ENCODE measurements at regions not wholly inside any gene's neighbourhood (a gene's known extent, or its start where the extent isn't known, plus 50 kb on each side); places are given as distances from the start of the nearest gene placed in this dataset.

DNA sequence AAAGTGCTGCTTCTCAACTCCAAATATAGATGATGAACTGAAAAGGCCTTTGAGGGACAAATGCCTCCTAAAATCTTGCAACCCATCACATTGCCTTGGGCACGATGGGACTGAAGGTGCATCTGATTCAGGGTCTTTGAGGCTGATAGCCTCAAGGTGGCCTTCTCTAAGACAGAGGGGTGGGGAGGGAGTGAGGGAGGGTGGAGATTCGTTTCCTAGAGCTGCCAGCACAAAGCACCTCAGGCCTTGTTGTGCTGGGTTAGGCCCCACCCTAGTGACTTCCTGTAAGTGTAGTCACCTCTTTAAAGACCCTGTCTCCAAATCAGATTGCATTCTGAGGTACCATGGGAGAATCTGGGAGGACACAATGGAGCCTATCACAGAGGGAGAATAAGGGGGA, 57.1 kb downstream of the BARX1 start:
- no peak for ATAC-seq
- TF ChIP-seq ZNF70 (CRISPR knock-in tag; IDR thresholded peaks at IDR 0.05) (no peak), ARNTL (CRISPR knock-in tag; IDR thresholded peaks at IDR 0.05; ENCODE audit: borderline replicate concordance, low read depth) (no peak), SNAI2 (CRISPR knock-in tag; IDR thresholded peaks at IDR 0.05) (no peak), ZNF8 (CRISPR knock-in tag; IDR thresholded peaks at IDR 0.05) (no peak), RARB (CRISPR knock-in tag; IDR thresholded peaks at IDR 0.05) (no peak), ZFP3 (CRISPR knock-in tag; IDR thresholded peaks at IDR 0.05) (no peak), ZC3H10 (CRISPR knock-in tag; IDR thresholded peaks at IDR 0.05) (no peak), TOX (CRISPR knock-in tag; IDR thresholded peaks at IDR 0.05; ENCODE audit: borderline replicate concordance) (no peak), ISL1 (CRISPR knock-in tag; IDR thresholded peaks at IDR 0.05) (no peak), OSR1 (CRISPR knock-in tag; IDR thresholded peaks at IDR 0.05) (no peak), GLIS3 (CRISPR knock-in tag; IDR thresholded peaks at IDR 0.05) (no peak), TCF4 (CRISPR knock-in tag; IDR thresholded peaks at IDR 0.05; ENCODE audit: borderline replicate concordance) (no peak), ESRRG (CRISPR knock-in tag; IDR thresholded peaks at IDR 0.05) (no peak), PPARA (CRISPR knock-in tag; IDR thresholded peaks at IDR 0.05; ENCODE audit: borderline replicate concordance) (no peak)
- TF ChIP-seq, protein P1, sequence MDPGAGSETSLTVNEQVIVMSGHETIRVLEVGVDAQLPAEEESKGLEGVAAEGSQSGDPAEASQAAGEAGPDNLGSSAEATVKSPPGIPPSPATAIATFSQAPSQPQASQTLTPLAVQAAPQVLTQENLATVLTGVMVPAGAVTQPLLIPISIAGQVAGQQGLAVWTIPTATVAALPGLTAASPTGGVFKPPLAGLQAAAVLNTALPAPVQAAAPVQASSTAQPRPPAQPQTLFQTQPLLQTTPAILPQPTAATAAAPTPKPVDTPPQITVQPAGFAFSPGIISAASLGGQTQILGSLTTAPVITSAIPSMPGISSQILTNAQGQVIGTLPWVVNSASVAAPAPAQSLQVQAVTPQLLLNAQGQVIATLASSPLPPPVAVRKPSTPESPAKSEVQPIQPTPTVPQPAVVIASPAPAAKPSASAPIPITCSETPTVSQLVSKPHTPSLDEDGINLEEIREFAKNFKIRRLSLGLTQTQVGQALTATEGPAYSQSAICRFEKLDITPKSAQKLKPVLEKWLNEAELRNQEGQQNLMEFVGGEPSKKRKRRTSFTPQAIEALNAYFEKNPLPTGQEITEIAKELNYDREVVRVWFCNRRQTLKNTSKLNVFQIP (CRISPR knock-in tag; IDR thresholded peaks at IDR 0.05; ENCODE audit: borderline replicate concordance, low read depth) = no peak
- TF ChIP-seq, protein P2, sequence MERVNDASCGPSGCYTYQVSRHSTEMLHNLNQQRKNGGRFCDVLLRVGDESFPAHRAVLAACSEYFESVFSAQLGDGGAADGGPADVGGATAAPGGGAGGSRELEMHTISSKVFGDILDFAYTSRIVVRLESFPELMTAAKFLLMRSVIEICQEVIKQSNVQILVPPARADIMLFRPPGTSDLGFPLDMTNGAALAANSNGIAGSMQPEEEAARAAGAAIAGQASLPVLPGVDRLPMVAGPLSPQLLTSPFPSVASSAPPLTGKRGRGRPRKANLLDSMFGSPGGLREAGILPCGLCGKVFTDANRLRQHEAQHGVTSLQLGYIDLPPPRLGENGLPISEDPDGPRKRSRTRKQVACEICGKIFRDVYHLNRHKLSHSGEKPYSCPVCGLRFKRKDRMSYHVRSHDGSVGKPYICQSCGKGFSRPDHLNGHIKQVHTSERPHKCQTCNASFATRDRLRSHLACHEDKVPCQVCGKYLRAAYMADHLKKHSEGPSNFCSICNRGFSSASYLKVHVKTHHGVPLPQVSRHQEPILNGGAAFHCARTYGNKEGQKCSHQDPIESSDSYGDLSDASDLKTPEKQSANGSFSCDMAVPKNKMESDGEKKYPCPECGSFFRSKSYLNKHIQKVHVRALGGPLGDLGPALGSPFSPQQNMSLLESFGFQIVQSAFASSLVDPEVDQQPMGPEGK (CRISPR knock-in tag; IDR thresholded peaks at IDR 0.05; ENCODE audit: borderline replicate concordance) = no peak
- TF ChIP-seq, protein P3, sequence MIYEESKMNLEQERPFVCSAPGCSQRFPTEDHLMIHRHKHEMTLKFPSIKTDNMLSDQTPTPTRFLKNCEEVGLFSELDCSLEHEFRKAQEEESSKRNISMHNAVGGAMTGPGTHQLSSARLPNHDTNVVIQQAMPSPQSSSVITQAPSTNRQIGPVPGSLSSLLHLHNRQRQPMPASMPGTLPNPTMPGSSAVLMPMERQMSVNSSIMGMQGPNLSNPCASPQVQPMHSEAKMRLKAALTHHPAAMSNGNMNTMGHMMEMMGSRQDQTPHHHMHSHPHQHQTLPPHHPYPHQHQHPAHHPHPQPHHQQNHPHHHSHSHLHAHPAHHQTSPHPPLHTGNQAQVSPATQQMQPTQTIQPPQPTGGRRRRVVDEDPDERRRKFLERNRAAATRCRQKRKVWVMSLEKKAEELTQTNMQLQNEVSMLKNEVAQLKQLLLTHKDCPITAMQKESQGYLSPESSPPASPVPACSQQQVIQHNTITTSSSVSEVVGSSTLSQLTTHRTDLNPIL (CRISPR knock-in tag; IDR thresholded peaks at IDR 0.05; ENCODE audit: low read depth) = no peak
- TF ChIP-seq, protein P4, sequence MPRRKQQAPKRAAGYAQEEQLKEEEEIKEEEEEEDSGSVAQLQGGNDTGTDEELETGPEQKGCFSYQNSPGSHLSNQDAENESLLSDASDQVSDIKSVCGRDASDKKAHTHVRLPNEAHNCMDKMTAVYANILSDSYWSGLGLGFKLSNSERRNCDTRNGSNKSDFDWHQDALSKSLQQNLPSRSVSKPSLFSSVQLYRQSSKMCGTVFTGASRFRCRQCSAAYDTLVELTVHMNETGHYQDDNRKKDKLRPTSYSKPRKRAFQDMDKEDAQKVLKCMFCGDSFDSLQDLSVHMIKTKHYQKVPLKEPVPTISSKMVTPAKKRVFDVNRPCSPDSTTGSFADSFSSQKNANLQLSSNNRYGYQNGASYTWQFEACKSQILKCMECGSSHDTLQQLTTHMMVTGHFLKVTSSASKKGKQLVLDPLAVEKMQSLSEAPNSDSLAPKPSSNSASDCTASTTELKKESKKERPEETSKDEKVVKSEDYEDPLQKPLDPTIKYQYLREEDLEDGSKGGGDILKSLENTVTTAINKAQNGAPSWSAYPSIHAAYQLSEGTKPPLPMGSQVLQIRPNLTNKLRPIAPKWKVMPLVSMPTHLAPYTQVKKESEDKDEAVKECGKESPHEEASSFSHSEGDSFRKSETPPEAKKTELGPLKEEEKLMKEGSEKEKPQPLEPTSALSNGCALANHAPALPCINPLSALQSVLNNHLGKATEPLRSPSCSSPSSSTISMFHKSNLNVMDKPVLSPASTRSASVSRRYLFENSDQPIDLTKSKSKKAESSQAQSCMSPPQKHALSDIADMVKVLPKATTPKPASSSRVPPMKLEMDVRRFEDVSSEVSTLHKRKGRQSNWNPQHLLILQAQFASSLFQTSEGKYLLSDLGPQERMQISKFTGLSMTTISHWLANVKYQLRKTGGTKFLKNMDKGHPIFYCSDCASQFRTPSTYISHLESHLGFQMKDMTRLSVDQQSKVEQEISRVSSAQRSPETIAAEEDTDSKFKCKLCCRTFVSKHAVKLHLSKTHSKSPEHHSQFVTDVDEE (CRISPR knock-in tag; IDR thresholded peaks at IDR 0.05) = no peak
- TF ChIP-seq, protein P5, sequence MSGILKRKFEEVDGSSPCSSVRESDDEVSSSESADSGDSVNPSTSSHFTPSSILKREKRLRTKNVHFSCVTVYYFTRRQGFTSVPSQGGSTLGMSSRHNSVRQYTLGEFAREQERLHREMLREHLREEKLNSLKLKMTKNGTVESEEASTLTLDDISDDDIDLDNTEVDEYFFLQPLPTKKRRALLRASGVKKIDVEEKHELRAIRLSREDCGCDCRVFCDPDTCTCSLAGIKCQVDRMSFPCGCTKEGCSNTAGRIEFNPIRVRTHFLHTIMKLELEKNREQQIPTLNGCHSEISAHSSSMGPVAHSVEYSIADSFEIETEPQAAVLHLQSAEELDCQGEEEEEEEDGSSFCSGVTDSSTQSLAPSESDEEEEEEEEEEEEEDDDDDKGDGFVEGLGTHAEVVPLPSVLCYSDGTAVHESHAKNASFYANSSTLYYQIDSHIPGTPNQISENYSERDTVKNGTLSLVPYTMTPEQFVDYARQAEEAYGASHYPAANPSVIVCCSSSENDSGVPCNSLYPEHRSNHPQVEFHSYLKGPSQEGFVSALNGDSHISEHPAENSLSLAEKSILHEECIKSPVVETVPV (CRISPR knock-in tag; IDR thresholded peaks at IDR 0.05) = no peak

DNA sequence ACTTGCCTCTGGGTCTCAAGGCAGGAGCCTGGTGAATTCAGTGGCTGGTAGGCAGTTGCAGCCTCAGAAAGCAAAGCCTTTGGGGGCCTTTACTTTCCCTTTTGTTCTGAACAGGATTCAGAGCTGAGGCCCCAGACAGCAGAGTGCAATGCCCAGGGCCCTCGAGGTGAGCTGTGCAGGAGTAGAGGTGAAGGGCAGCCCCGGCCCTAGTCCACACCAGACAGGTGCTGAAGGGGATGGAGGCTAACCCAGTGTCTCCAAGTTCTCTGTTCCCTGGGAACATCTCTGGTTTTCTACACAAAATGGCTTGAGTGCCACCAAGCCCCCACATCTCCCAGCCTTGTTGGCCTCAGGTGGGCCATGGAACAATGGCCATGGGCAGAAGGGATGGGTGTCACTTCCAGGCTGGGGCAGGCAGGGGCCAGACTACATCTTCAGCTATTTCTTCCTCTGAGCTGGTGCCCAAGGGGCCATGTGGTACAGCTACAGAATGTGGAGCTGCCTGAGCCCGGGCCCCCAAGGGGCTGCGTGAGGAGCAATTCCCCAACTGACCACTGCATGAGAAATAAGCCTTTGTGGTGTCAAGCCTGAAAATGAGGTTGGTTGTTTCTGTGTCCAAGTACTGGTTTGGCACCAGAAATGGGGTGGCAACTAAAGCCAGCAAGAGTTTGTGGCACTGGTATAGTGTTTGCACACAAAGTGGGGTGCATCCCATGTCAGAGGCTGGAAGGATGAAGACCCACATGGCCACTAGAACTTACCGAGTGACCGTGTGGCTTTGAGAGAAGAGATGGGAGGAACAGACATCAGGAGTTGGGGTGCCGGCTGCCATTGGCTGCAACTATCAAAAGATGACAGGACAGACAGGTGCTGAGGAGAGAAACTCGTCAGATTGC, 57.8 kb downstream of the BARX1 start:
- TF ChIP-seq ESRRG (CRISPR knock-in tag; IDR thresholded peaks at IDR 0.05) (no peak), ZFP30 (CRISPR knock-in tag; IDR thresholded peaks at IDR 0.05) (no peak), ZNF70 (CRISPR knock-in tag; IDR thresholded peaks at IDR 0.05) (no peak), ARNTL (CRISPR knock-in tag; IDR thresholded peaks at IDR 0.05; ENCODE audit: borderline replicate concordance, low read depth) (no peak), TCF4 (CRISPR knock-in tag; IDR thresholded peaks at IDR 0.05; ENCODE audit: borderline replicate concordance) (no peak), SNAI2 (CRISPR knock-in tag; IDR thresholded peaks at IDR 0.05) (no peak), ZNF565 (CRISPR knock-in tag; conservative IDR thresholded peaks at IDR 0.05; ENCODE audit: low read depth) (no peak), RARB (CRISPR knock-in tag; IDR thresholded peaks at IDR 0.05) (no peak), ISL1 (CRISPR knock-in tag; IDR thresholded peaks at IDR 0.05) (no peak), PPARA (CRISPR knock-in tag; IDR thresholded peaks at IDR 0.05; ENCODE audit: borderline replicate concordance) (no peak)
- TF ChIP-seq, protein P1 (CRISPR knock-in tag; IDR thresholded peaks at IDR 0.05; ENCODE audit: borderline replicate concordance, low read depth) = no peak
- TF ChIP-seq, protein P3 (CRISPR knock-in tag; IDR thresholded peaks at IDR 0.05; ENCODE audit: low read depth) = no peak
- ATAC-seq = no peak
